CD4-positive, alpha-beta T cell treated with Interleukin-6 for 4 hours (primary cell): ENCODE measurements at regions not wholly inside any gene's neighbourhood (a gene's known extent, or its start where the extent isn't known, plus 50 kb on each side); places are given as distances from the start of the nearest gene placed in this dataset.
"Not testable (repeated sequence)": the region's sequence is repeated elsewhere in the genome, so short reads cannot be mapped to it uniquely, and the experiment has no call there.

ENCODE experiments used
- DNase-seq: peaks from one replicate; pipeline ENCODE4 v3.0.0-alpha.2; 2020; ENCODE audit warnings: mixed read lengths

- no peak for DNase-seq
Measured at GRCh38 chr14:105927096-105928060, 401.0 kb downstream of the TMEM121 start.

DNA sequence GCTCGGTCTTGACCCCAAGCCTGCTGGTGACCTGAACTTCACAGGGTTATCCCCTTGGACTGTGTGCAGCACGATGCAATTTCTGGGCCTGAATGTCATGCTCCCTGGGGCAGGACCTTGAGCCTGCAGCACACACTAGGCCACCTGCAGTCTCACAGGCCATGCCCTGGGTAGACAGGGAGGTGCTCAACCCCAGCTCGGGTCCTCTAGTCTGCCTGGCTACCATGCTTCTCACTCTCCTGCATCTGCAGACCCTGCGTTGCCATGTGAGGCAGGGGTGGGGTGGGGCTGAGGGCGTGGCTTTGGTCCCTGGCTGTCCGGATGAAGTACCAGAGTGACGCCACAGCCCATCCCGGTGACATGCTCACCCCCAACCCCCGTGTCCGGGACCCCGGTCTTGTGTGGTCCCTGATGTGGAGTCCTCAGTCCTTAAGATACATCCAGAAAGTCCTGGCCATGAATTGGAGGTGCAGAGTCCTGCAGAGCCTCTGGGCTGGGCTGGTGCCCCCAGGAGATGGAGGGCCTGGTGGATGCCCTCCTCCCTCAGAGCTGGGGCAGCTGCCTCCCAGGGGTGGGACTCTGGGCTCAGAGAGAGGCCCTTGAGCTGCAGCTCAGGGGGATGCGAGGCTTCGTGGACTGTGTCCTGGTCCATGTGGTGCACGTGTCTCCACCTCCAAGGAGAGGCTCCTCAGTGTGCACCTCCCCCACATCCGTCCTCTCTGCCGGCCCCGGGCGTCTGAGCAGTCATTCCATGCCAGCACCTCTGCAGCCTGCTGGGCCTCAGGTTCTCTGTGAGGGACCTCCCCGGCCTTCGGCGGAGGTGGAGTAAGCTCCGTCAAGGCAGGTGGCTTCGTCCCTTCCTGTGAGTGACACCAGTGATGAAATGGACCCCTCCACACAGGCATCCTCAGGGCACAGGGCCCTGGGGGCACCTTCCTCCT, 402.1 kb downstream of the TMEM121 start:
- not testable (repeated sequence) for DNase-seq

GRCh38 chr14:105929327-105930081, 403.1 kb downstream of the TMEM121 start:
- no peak for DNase-seq

- DNase-seq, result no peak
Measured at GRCh38 chr14:105930572-105930971, 404.2 kb downstream of the TMEM121 start.

GRCh38 chr14:105931808-105932483, 405.6 kb downstream of the TMEM121 start:
- DNase-seq, result no peak

DNA sequence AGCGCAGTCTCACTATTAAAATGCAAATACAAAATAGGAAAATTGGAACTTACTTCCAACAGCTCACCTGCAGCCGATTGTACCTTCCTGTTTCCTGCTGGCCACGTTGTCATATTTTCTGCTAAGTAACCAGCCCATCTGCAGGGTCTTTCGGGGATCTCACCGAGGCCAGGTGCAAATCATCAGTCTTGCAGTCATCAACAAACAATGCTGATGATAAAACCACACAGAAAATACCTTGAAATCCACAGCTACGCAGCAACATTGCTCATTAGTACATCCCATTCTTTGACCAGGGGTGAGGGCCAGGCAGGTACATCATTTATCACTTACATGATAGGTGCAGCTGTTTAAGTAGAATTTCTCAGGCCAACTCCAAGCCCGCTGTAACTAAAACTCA, 406.9 kb downstream of the TMEM121 start:
- no peak for DNase-seq

GRCh38 chr14:105935384-105935783, 409.0 kb downstream of the TMEM121 start:
- DNase-seq, result no peak

DNA sequence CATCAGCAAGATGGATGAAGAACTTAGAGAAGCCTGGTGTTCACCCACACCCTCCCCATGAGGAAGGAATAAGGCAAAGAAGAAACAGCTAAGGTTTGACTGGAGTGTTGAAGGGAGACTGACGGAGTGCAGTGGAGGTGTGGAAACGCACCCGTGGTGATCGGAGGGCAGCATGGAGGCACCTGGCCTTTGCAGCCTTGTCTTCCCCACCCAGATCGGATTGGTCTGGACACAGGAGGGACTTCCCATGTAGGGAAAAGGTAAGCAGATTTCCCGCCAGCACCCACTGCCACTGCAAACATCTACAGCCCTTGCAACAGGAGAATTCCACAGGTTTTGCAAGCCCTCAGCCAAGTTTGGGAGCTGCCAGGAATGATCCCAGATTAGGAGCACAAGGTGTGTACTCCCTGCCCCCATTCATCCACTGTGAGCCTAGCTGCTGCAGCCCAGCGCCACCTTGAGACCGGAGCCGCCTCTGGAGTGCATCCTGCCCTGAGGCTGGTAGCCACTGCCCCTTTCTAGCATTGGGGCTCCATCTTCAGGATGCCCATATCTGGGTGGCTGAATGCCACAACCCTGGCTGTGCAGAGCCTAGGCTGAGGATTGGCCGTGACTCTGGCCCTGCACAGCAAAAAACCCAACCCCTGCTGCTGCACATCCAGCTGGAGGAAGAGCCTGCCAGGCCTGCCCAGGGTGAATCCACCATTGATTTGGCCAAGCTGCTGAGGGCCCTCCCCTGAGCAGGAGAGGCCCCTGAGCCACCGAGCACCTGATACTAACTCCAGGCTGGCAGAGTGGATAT, 411.1 kb downstream of the TMEM121 start:
- no peak for DNase-seq

GRCh38 chr14:105938055-105938863, 411.9 kb downstream of the TMEM121 start:
- DNase-seq, result no peak

GRCh38 chr14:105938959-105939358, 412.6 kb downstream of the TMEM121 start:
- DNase-seq, result no peak

GRCh38 chr14:105939810-105940508, 413.6 kb downstream of the TMEM121 start:
- no peak for DNase-seq

- DNase-seq, result no peak
Measured at GRCh38 chr14:105940534-105941225, 414.3 kb downstream of the TMEM121 start.

DNA sequence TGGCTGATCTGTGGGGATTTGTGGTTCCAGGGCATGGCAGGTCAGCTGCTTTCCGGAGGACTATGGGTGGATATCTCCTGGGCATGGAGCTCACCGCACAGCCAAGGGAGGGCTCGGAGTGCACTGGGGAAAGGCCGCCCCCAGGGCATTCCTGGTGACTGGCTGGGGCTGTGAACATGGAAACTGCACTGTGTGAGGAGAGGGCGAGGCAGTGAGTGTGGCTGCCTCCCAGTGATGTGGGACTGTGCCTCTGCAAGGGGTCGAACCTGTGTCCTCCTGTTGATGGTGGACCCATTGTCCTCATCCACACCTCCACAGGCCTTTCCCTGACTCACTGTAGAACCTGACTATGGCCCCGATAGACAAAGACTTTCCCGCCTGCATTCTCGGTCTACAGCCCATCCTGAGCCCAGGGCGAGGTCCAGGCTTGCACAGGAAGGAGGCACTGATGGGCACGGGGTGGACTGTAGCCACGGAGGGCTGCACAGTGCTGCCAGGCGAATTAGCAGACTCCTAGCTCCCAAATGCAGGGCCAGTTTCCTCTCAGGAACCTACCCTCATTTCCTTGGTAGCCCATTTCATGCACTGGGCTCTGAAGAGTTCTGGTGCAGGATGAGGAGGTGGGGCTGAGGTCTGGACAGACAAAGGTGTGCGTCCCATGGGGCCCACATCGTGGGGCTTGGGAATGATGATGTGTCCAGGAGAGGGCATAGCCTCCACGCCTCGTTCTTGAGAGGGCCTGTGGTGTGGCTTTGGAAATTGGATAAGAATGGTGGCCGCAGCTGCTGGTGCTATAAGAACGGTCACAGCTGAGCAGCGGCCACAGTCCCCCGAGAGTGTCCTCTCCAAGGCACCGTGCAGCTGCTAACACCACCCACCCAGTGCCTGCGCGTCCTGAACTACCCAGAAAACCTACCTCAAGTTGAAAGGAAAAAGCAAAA, 415.1 kb downstream of the TMEM121 start:
- DNase-seq, result no peak

DNA sequence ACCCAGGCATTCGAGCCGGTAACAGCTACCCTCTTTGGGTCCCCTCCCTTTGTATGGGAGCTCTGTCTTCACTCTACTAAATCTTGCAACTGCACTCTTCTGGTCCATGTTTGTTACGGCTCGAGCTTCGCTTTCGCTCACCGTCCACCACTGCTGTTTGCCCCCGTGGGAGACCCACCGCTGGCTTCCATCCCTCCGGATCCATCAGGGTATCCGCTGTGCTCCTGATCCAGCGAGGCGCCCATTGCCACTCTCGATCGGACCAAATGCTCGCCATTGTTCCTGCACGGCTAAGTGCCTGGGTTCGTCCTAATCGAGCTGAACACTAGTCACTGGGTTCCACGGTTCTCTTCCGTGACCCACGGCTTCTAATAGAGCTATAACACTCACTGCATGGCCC, 416.3 kb downstream of the TMEM121 start:
- DNase-seq, result not testable (repeated sequence)

DNA sequence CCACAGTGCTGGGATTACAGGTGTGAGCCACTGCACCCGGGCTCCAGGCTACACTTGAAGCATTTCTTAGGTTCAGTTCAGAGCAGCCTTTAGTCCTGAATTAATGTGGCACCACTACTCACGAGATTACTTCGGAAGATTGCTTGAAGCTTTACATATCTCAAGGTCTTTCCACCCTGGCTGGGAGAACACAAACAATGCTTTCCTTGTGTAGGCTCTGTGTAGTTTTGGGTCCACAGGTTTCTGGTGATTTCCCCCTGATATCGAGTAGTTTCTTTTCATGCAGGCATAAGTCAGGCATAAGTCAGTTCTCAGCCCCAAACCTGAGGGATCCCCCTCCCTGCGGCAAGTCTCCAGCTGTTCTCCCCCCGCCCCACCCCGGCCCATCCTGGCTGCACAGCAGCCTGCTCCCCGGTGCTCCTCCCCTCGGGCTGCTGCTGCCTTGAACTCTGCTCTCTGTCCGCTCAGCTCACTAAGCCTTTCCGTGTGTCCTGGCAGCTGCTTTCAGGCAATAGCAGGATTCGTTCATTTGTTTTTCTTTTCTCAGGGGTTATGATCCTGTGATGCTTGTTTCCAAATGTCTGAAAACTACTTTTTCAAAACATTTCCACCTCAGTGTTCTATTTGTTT, 417.7 kb downstream of the TMEM121 start:
- DNase-seq, result no peak

- DNase-seq, result peak; percentile 82
Measured at GRCh38 chr14:105944632-105945610, 418.5 kb downstream of the TMEM121 start.
